ENCODE measurements at regions not wholly inside any gene's neighbourhood (a gene's known extent, or its start where the extent isn't known, plus 50 kb on each side); places are given as distances from the start of the nearest gene placed in this dataset.

DNA sequence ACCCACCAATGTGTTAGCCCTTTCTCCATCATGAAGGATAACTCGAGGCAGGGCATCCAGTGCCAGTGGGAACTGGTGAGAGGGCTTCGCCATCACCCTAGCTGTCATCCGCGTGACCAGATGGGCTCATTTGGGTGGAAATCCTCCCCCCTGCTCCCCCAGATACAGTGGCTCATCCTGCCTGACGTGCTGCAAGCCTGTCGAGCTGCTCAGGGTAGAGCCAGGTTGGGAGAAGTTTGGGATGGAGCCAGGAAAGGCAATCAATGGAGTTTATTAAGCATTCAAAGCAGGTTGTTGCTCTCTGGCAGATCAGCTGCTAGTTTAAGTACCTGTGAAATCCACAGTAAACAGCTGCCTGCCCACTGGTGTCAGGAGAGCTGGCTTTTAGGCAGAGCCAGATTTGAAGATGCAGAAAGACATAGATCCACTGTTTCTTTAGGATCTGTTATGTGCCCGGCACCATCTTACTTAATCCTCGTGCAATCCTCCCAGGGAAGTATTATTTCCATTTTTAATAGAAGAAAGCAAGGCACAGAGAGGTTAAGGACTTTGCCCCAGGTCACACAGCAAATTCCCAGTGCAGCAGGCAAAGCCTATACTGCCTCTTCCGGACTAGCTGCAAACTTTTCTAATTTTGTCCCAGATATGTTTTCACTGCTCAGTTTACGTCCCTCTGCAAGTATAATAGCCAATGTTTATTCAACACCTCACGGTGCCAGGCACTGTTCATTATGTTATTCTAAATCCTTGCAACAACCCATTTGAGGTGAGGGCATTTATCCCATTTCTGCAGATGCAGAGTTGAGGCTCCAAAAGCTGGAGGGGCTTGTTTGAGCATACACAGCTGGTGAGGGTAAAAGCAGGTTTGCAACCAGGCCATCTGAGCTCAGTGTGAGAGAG lies 54.1 kb upstream of the KCNG1 start:
- Histone ChIP-seq H3K23ac (ENCODE audit: low read depth, low read length) (no peak overlapping the region), H2AFZ (replicated peaks; ENCODE audit: low read length, poor library complexity) (no peak overlapping the region), H3K79me1 (ENCODE audit: low read depth in 1 of 2, low read length in 2 of 2) (no peaks in the 10 kb centered on the region), H3K36me3 (ENCODE audit: control insufficient read depth, insufficient read depth, low read length) (no peaks in the 10 kb centered on the region), H2BK5ac (ENCODE audit: low read depth, low read length, poor library complexity, severe bottlenecking) (no peak overlapping the region), H3K14ac (replicated peaks; ENCODE audit: low read depth, low read length) (no peak overlapping the region), H3K4me3 (ENCODE audit: insufficient read depth, low read depth, low read length) (no peak overlapping the region), H3K9me1 (ENCODE audit: insufficient read depth, low read length) (no peaks in the 10 kb centered on the region), H4K20me1 (ENCODE audit: insufficient read depth, low read length) (no peaks in the 10 kb centered on the region), H3K9me3 (ENCODE audit: control insufficient read depth, insufficient read depth, low read length) (peaks cover 4% of the 10 kb centered on the region), H3K4me1 (ENCODE audit: control insufficient read depth, insufficient read depth, low read length) (no peaks in the 10 kb centered on the region), H3K9ac (ENCODE audit: low read depth, low read length) (no peak overlapping the region), H4K5ac (ENCODE audit: low read depth, low read length) (no peak overlapping the region), H3K18ac (ENCODE audit: low read depth, low read length) (no peak overlapping the region), H3K4ac (ENCODE audit: low read depth, low read length) (no peak overlapping the region), H2AK5ac (ENCODE audit: low read depth, low read length) (no peak overlapping the region), H2BK120ac (ENCODE audit: low read depth, low read length) (no peak overlapping the region), H4K8ac (ENCODE audit: low read depth in 2 of 2, low read length in 2 of 2) (no peak overlapping the region), H2AK9ac (replicated peaks; ENCODE audit: low read depth, low read length, poor library complexity) (no peak overlapping the region), H2BK20ac (ENCODE audit: low read depth, low read length) (no peak overlapping the region), H3K27ac (ENCODE audit: insufficient read depth, low read length) (no peak overlapping the region), H4K91ac (ENCODE audit: insufficient read depth, low read depth, low read length) (no peak overlapping the region), H2BK15ac (ENCODE audit: low read depth, low read length) (no peak overlapping the region), H3K4me2 (ENCODE audit: low read depth, low read length) (no peak overlapping the region), H3K27me3 (ENCODE audit: control insufficient read depth, insufficient read depth, low read length) (peaks cover 69% of the 10 kb centered on the region), H3K56ac (ENCODE audit: extremely low read depth, insufficient read depth, low read length) (no peak overlapping the region)
- no peak for ATAC-seq (ENCODE audit: low read depth)
- in situ Hi-C loops (cut with MboI; ENCODE audit: low sequenced_read_pairs) = no loop called here
- ChIA-PET CTCF (interaction anchor here (1.6 kb wide), 1 partner anchor 13 kb away, joined by 3 read pairs; no protein-coding TSS in a partner anchor), POLR2A (ENCODE audit: unreplicated experiment) (no interaction called here)
- intact Hi-C loops (cut with micrococcal nuclease) = no loop called here
- WGBS, 2 experiments (ENCODE audit: extremely low coverage in 2 of 2, insufficient read length in 1 of 2) = 14% methylated on average over 1 of the region's 11 CpGs; no CpG with 5 or more reads in 1 of the 2 experiments
- no peak for DNase-seq
- BruUV-seq (replicated peaks) = no TSS peak
- dilution Hi-C loops (cut with HindIII; ENCODE audit: low sequenced_read_pairs, unreplicated experiment) = no loop called here
- TF ChIP-seq, protein P1, sequence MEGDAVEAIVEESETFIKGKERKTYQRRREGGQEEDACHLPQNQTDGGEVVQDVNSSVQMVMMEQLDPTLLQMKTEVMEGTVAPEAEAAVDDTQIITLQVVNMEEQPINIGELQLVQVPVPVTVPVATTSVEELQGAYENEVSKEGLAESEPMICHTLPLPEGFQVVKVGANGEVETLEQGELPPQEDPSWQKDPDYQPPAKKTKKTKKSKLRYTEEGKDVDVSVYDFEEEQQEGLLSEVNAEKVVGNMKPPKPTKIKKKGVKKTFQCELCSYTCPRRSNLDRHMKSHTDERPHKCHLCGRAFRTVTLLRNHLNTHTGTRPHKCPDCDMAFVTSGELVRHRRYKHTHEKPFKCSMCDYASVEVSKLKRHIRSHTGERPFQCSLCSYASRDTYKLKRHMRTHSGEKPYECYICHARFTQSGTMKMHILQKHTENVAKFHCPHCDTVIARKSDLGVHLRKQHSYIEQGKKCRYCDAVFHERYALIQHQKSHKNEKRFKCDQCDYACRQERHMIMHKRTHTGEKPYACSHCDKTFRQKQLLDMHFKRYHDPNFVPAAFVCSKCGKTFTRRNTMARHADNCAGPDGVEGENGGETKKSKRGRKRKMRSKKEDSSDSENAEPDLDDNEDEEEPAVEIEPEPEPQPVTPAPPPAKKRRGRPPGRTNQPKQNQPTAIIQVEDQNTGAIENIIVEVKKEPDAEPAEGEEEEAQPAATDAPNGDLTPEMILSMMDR (conservative IDR thresholded peaks at IDR 0.05; ENCODE audit: low read depth, low read length) = 0 out of 2 replicates have a peak, but pooled peaks have one; percentile 11
- TF ChIP-seq, protein P2, sequence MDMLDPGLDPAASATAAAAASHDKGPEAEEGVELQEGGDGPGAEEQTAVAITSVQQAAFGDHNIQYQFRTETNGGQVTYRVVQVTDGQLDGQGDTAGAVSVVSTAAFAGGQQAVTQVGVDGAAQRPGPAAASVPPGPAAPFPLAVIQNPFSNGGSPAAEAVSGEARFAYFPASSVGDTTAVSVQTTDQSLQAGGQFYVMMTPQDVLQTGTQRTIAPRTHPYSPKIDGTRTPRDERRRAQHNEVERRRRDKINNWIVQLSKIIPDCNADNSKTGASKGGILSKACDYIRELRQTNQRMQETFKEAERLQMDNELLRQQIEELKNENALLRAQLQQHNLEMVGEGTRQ (IDR thresholded peaks at IDR 0.05; ENCODE audit: low read depth, low read length) = no peak
- no peak for TF ChIP-seq MAFK (IDR thresholded peaks at IDR 0.05; ENCODE audit: low read depth, low read length)
- TF ChIP-seq RCOR1 (IDR thresholded peaks at IDR 0.05; ENCODE audit: insufficient replicate concordance, low read length) = no peak

All from IMR-90 (cell line).